NT2/D1 (cell line): ENCODE measurements at regions not wholly inside any gene's neighbourhood (a gene's known extent, or its start where the extent isn't known, plus 50 kb on each side); places are given as distances from the start of the nearest gene placed in this dataset.
"Not testable (repeated sequence)": the region's sequence is repeated elsewhere in the genome, so short reads cannot be mapped to it uniquely, and the experiment has no call there.

Experiments
- DNase-seq: peaks from one replicate; pipeline ENCODE4 v3.0.0-alpha.2; 2011; ENCODE audit warnings: low read depth, low spot score
- H3K27me3 ChIP-seq: 2 replicates; pipeline ENCODE4 v1.6.0; 2011; ENCODE audit warnings: mild to moderate bottlenecking; ENCODE audit not compliant: insufficient read length, insufficient read depth
- H3K36me3 ChIP-seq: 2 replicates; pipeline ENCODE4 v1.6.1; 2011; ENCODE audit warnings: mild to moderate bottlenecking, low read length, mixed read lengths; ENCODE audit not compliant: insufficient read depth, insufficient read length
- H3K4me1 ChIP-seq: 2 replicates; pipeline ENCODE4 v1.5.1; 2011; ENCODE audit not compliant: insufficient read depth, insufficient read length
- H3K4me3 ChIP-seq: 2 replicates; pipeline ENCODE4 v1.5.1; 2011; ENCODE audit warnings: low read depth; ENCODE audit not compliant: insufficient read length
- H3K9ac ChIP-seq: 2 replicates; pipeline ENCODE4 v1.6.0; 2011; ENCODE audit warnings: low read depth; ENCODE audit not compliant: insufficient read length
- H3K9me3 ChIP-seq: 2 replicates; pipeline ENCODE4 v1.5.1; 2011; ENCODE audit warnings: mild to moderate bottlenecking, low read length; ENCODE audit not compliant: insufficient read depth
- SUZ12 ChIP-seq: IDR thresholded peaks from 2 replicates; pipeline ENCODE4 v1.6.1; 2011; ENCODE audit not compliant: insufficient read length, insufficient read depth; ENCODE audit errors: extremely low read depth
- YY1 ChIP-seq: IDR thresholded peaks from 2 replicates; pipeline ENCODE4 v1.6.1; 2011; ENCODE audit not compliant: insufficient read length, insufficient read depth
- ZNF274 ChIP-seq: IDR thresholded peaks from 2 replicates; pipeline ENCODE4 v1.6.1; 2011; ENCODE audit warnings: mild to moderate bottlenecking, low read depth, low read length

DNA sequence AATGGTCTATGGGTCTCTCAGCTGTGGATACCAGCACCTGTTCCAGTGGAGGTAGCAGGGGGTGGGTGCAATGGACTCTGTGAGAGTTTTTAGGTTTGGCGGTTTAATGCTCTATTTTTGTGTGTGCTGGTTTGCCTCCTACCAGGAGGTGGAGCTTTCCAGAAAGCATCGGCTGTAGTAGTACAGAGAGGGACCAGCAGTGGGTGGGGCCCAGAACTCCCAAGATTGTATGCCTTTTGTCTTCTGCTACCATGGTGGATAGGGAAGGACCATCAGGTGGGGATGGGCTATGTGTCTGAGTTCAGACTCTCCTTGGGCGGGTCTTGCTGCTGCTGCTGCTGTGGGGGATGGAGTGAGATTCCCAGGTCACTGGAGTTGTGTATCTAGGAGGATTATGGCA, 557.2 kb upstream of the GRID2 start:
- no peaks in the 10 kb centered on the region for H3K4me1 ChIP-seq
- no peaks in the 10 kb centered on the region for H3K36me3 ChIP-seq
- no peaks in the 10 kb centered on the region for H3K27me3 ChIP-seq
- DNase-seq = no peak
- no peak overlapping the region for H3K9ac ChIP-seq
- H3K4me3 ChIP-seq = no peak overlapping the region
- TF ChIP-seq SUZ12 (no peak), YY1 (no peak), ZNF274 (no peak)
- no peaks in the 10 kb centered on the region for H3K9me3 ChIP-seq

DNA sequence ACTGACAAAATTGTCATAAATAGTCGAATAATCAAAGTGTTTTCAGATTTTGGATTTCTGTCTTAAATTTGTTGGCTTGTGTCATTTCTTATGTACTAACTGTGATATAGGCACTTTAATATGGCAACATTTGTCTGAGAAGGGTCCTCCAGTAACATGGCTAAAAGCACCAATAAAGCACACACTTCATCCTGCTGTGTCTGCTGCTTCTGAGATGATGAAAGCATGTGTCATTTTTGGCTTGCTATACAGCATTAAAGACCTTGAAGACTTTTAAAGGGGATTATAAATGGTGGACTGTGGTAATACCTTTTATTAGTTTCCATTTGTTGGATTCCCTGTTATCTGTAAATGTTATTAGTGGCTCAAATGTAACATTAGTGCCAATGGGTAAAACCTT, 551.8 kb upstream of the GRID2 start:
- no peak for DNase-seq
- H3K27me3 ChIP-seq = no peaks in the 10 kb centered on the region
- H3K36me3 ChIP-seq = no peaks in the 10 kb centered on the region

DNA sequence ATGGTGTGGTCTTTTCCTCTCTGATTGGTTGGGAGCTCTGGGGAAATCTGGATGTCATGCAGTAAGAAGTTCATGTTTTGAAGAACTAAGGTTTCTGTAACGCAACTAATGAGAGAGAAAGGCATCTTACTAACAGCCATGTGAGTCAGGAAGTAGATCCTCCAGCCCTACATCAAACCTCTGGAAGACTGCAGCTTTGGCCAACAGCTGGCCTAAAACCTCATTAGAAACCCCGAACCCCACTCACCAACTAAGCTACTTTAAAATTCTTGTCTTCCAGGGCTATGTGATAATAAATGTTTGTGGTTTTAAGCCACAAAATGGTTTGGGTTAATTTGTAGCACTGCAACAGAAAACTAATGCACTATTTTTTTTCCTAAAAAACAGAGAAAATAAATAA, 549.0 kb upstream of the GRID2 start:
- Histone ChIP-seq H3K4me1 (no peaks in the 10 kb centered on the region), H3K27me3 (no peaks in the 10 kb centered on the region), H3K4me3 (no peak overlapping the region), H3K9me3 (no peaks in the 10 kb centered on the region), H3K9ac (no peak overlapping the region), H3K36me3 (no peaks in the 10 kb centered on the region)
- DNase-seq = no peak
- TF ChIP-seq ZNF274 = no peak
- TF ChIP-seq YY1 = no peak
- no peak for TF ChIP-seq SUZ12

More for the DNA sequence above, 551.8 kb upstream of the GRID2 start:
- Histone ChIP-seq H3K4me1 (no peaks in the 10 kb centered on the region), H3K9me3 (no peaks in the 10 kb centered on the region), H3K9ac (no peak overlapping the region), H3K4me3 (no peak overlapping the region)
- TF ChIP-seq SUZ12 = no peak
- no peak for TF ChIP-seq ZNF274
- no peak for TF ChIP-seq YY1

DNA sequence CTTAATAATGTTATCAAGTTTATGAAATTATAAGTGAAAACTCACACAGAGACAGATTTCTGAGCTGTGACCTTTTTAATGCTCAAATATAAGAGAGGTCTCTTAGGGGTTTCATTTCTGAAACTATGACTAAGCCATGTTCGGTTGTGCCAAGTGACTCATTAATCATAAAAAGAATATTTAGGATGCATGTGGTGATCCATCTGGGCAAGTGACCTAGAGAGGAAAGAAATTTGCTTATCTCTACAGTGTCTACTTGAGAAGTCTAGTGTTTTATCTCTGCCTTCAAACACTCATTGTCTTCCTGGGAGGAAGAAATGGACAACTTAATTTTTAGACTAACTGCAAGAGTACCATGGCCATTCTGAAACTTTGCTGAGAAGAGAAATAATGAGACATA, 545.3 kb upstream of the GRID2 start:
- DNase-seq = no peak
- TF ChIP-seq SUZ12 (no peak), ZNF274 (no peak), YY1 (no peak)

DNA sequence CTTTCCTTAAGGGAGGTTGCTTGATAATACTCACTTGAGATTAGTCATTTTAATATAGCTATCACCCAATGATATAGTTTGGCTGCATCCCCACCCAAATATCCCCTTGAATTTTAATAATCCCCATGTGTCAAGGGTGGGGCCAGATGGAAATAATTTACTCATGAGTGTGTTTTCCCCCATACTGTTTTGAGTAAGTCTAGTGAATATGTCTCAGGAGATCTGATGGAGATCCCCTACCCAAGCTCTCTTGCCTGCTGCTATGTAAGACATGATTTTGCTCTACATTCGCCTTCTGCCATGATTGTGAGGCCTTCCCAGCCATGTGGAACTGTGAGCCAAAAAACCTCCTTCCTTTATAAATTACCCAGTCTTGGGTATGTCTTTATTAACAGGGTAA, 539.7 kb upstream of the GRID2 start:
- DNase-seq = no peak
- Histone ChIP-seq H3K36me3 (no peaks in the 10 kb centered on the region), H3K4me3 (no peak overlapping the region), H3K27me3 (no peaks in the 10 kb centered on the region), H3K9ac (no peak overlapping the region), H3K9me3 (no peaks in the 10 kb centered on the region), H3K4me1 (no peaks in the 10 kb centered on the region)
- TF ChIP-seq SUZ12 = no peak
- no peak for TF ChIP-seq ZNF274
- no peak for TF ChIP-seq YY1

More for the DNA sequence above, 545.3 kb upstream of the GRID2 start:
- Histone ChIP-seq H3K27me3 (no peaks in the 10 kb centered on the region), H3K9ac (no peak overlapping the region), H3K9me3 (no peaks in the 10 kb centered on the region), H3K4me3 (no peak overlapping the region), H3K4me1 (no peaks in the 10 kb centered on the region), H3K36me3 (no peaks in the 10 kb centered on the region)

DNA sequence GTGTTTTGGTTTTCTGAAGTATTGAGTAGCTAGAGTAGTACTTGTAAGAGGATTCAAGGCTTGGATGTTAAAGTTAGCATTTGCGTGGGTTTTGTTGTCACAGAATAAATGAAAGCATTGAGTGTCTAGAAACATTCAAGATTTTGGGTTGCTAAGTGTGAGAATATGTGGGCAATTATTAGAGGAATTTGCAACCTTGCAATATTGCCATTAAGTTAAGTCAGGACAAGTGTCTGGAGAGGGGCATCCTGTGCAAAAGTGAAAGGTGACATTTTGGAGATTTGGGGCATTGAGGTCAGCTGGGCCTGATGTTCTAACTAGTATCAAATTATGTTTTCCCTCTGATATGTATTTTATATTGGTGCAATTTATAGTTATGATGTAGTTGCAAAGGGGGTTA, 533.9 kb upstream of the GRID2 start:
- DNase-seq = no peak
- H3K36me3 ChIP-seq = no peaks in the 10 kb centered on the region
- no peaks in the 10 kb centered on the region for H3K4me1 ChIP-seq
- no peak overlapping the region for H3K4me3 ChIP-seq
- no peak for TF ChIP-seq YY1
- no peak for TF ChIP-seq SUZ12
- TF ChIP-seq ZNF274 = no peak
- H3K27me3 ChIP-seq = no peaks in the 10 kb centered on the region
- no peak overlapping the region for H3K9ac ChIP-seq
- H3K9me3 ChIP-seq = peaks cover 16% of the 10 kb centered on the region; the same call in 1 of the 2 replicates

DNA sequence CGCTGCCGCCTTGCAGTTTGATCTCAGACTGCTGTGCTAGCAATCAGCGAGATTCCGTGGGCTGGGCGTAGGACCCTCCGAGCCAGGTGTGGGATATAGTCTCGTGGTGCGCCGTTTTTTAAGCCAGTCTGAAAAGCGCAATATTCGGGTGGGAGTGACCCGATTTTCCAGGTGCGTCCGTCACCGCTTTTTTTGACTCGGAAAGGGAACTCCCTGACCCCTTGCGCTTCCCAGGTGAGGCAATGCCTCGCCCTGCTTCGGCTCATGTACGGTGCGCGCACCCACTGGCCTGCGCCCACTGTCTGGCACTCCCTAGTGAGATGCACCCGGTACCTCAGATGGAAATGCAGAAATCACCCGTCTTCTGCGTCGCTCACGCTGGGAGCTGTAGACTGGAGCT, 512.1 kb upstream of the GRID2 start:
- H3K27me3 ChIP-seq, DNase-seq, H3K36me3 ChIP-seq, H3K9me3 ChIP-seq, H3K4me1 ChIP-seq: not testable (repeated sequence)
- Histone ChIP-seq H3K9ac (peak overlapping the region; percentile 67), H3K4me3 (peak overlapping the region; percentile 39)

DNA sequence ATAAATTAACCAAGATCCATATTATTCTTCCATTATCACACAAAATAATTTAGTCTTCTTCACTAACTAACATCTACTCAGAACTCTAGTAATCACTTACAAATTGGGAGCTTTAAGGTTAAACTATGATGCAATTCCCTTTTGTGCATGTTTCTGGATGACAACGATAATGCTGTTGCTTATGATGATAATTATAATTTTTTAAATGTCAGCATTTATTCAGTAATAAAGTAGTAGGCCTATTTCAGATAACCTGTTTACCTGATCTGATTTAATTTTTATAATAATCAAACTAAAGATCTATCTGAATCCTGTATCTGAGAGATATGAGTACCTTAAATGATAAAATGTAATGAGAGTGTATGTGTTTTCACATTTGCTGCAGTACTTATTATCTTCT, 507.8 kb upstream of the GRID2 start:
- H3K27me3 ChIP-seq = no peaks in the 10 kb centered on the region
- no peak for DNase-seq
- no peaks in the 10 kb centered on the region for H3K4me1 ChIP-seq
- H3K36me3 ChIP-seq = no peaks in the 10 kb centered on the region
- TF ChIP-seq SUZ12 (no peak), ZNF274 (no peak), YY1 (no peak)
- no peaks in the 10 kb centered on the region for H3K9me3 ChIP-seq
- no peak overlapping the region for H3K9ac ChIP-seq
- no peak overlapping the region for H3K4me3 ChIP-seq
